H9 (cell line): ENCODE measurements at regions not wholly inside any gene's neighbourhood (a gene's known extent, or its start where the extent isn't known, plus 50 kb on each side); places are given as distances from the start of the nearest gene placed in this dataset.

Experiments
- DNase-seq: peaks from one replicate; pipeline ENCODE4 v3.0.0-alpha.2; 2017
- H2AFZ ChIP-seq: one replicate; pipeline ENCODE4 v1.6.1; 2013; ENCODE audit warnings: mild to moderate bottlenecking, low read length, control low read depth, moderate library complexity
- H2AK5ac ChIP-seq: 2 replicates; pipeline ENCODE4 v1.6.1; 2013; ENCODE audit warnings: low read length, control low read depth, mixed read lengths; ENCODE audit not compliant: insufficient read length
- H2BK120ac ChIP-seq: one replicate; pipeline ENCODE4 v1.6.1; 2013; ENCODE audit warnings: low read depth, mild to moderate bottlenecking, low read length, control low read depth, inconsistent platforms; ENCODE audit not compliant: poor library complexity, severe bottlenecking
- H2BK12ac ChIP-seq: 2 replicates; pipeline ENCODE4 v1.6.1; 2013; ENCODE audit warnings: low read length, control low read depth, mixed read lengths, low read depth; ENCODE audit not compliant: insufficient read length
- H2BK15ac ChIP-seq: 2 replicates; pipeline ENCODE4 v1.6.1; 2013; ENCODE audit warnings: low read depth, low read length, control low read depth
- H2BK20ac ChIP-seq: one replicate; pipeline ENCODE4 v1.6.1; 2013; ENCODE audit warnings: low read depth, mild to moderate bottlenecking, low read length, control low read depth, inconsistent platforms; ENCODE audit not compliant: poor library complexity, severe bottlenecking
- H2BK5ac ChIP-seq: 2 replicates; pipeline ENCODE4 v1.6.1; 2013; ENCODE audit warnings: low read length, control low read depth, mixed read lengths; ENCODE audit not compliant: insufficient read length
- H3K14ac ChIP-seq: 2 replicates; pipeline ENCODE4 v1.6.1; 2013; ENCODE audit warnings: low read length, control low read depth; ENCODE audit not compliant: insufficient read depth
- H3K18ac ChIP-seq: 2 replicates; pipeline ENCODE4 v1.6.1; 2013; ENCODE audit warnings: low read depth, mild to moderate bottlenecking, mixed read lengths, low read length, control low read depth; ENCODE audit not compliant: insufficient read length
- H3K23ac ChIP-seq: 2 replicates; pipeline ENCODE4 v1.6.1; 2013; ENCODE audit warnings: low read length, control low read depth, mixed read lengths, low read depth; ENCODE audit not compliant: insufficient read length
- H3K23me2 ChIP-seq: 2 replicates; pipeline ENCODE4 v1.6.1; 2013; ENCODE audit warnings: low read depth, mild to moderate bottlenecking, mixed read lengths, low read length, control low read depth; ENCODE audit not compliant: insufficient read length, poor library complexity, severe bottlenecking
- H3K27ac ChIP-seq: 2 replicates; pipeline ENCODE4 v1.5.1; 2013; ENCODE audit warnings: low read length, control low read depth, mixed read lengths, low read depth; ENCODE audit not compliant: insufficient read length
- H3K27me3 ChIP-seq: 2 replicates; pipeline ENCODE4 v1.6.1; 2013; ENCODE audit warnings: low read length, control low read depth, inconsistent platforms; ENCODE audit not compliant: insufficient read depth
- H3K4ac ChIP-seq: 2 replicates; pipeline ENCODE4 v1.6.1; 2013; ENCODE audit warnings: low read depth, mild to moderate bottlenecking, control low read depth, inconsistent platforms, low read length, moderate library complexity
- H3K4me1 ChIP-seq: 2 replicates; pipeline ENCODE4 v1.6.1; 2013; ENCODE audit warnings: low read length, control low read depth, inconsistent platforms; ENCODE audit not compliant: insufficient read depth
- H3K4me2 ChIP-seq: 2 replicates; pipeline ENCODE4 v1.6.1; 2013; ENCODE audit warnings: low read length, control low read depth, mixed read lengths; ENCODE audit not compliant: insufficient read length, insufficient read depth
- H3K56ac ChIP-seq: 2 replicates; pipeline ENCODE4 v1.6.1; 2013; ENCODE audit warnings: low read depth, mild to moderate bottlenecking, mixed read lengths, low read length, control low read depth; ENCODE audit not compliant: insufficient read length
- H3K79me1 ChIP-seq: 2 replicates; pipeline ENCODE4 v1.6.1; 2013; ENCODE audit warnings: low read depth, mild to moderate bottlenecking, moderate library complexity, low read length, control low read depth, inconsistent platforms; ENCODE audit not compliant: insufficient read depth, poor library complexity, severe bottlenecking
- H3K79me2 ChIP-seq: 2 replicates; pipeline ENCODE4 v1.6.1; 2013; ENCODE audit warnings: low read length, control low read depth, inconsistent platforms; ENCODE audit not compliant: insufficient read depth
- H3K9ac ChIP-seq: 2 replicates; pipeline ENCODE4 v1.6.1; 2013; ENCODE audit warnings: low read length, control low read depth, mixed read lengths; ENCODE audit not compliant: insufficient read length; ENCODE audit errors: extremely low read depth
- H3K9me3 ChIP-seq: one replicate; pipeline ENCODE4 v1.6.1; 2013; ENCODE audit warnings: low read depth, low read length, inconsistent platforms; ENCODE audit not compliant: control insufficient read depth
- H3T11ph ChIP-seq: one replicate; pipeline ENCODE4 v1.6.1; 2013; ENCODE audit warnings: mild to moderate bottlenecking, low read length, control low read depth, inconsistent platforms
- H4K20me1 ChIP-seq: one replicate; pipeline ENCODE4 v1.6.1; 2013; ENCODE audit not compliant: control insufficient read depth, insufficient read length, insufficient read depth
- H4K5ac ChIP-seq: 2 replicates; pipeline ENCODE4 v1.6.1; 2013; ENCODE audit warnings: low read depth, mild to moderate bottlenecking, mixed read lengths, low read length, control low read depth; ENCODE audit not compliant: insufficient read length
- H4K8ac ChIP-seq: replicated peaks from 2 replicates; pipeline ENCODE4 v1.6.1; 2013; ENCODE audit warnings: low read length, control low read depth, mixed read lengths, low read depth; ENCODE audit not compliant: insufficient read length
- H4K91ac ChIP-seq: 2 replicates; pipeline ENCODE4 v1.6.1; 2013; ENCODE audit warnings: low read depth, mild to moderate bottlenecking, moderate library complexity, mixed read lengths, low read length, control low read depth; ENCODE audit not compliant: insufficient read length
- H3K27ac Mint-ChIP-seq, 3 experiments: 2 replicates in 2 of 3; 3 replicates in 1 of 3; pipeline ENCODE4 v1.8.0; 2020 to 2021; ENCODE audit warnings: mixed read lengths in 3 of 3, mild to moderate bottlenecking in 1 of 3, moderate library complexity in 1 of 3
- H3K27me3 Mint-ChIP-seq: 2 replicates; pipeline ENCODE4 v1.8.0; 2021; ENCODE audit warnings: low read depth, mild to moderate bottlenecking, moderate library complexity, mixed read lengths
- H3K36me3 Mint-ChIP-seq, 3 experiments: 2 replicates in 2 of 3; 3 replicates in 1 of 3; pipeline ENCODE4 v1.8.0; 2020 to 2021; ENCODE audit warnings: low read depth in 3 of 3, mixed read lengths in 3 of 3; ENCODE audit not compliant: insufficient read depth in 1 of 3
- H3K4me1 Mint-ChIP-seq, 2 experiments: 2 replicates each; pipeline ENCODE4 v1.8.0; 2020; ENCODE audit warnings: mixed read lengths in 2 of 2
- H3K4me3 Mint-ChIP-seq, 2 experiments: 2 replicates in 1 of 2; 3 replicates in 1 of 2; pipeline ENCODE4 v1.8.0; 2020 to 2021; ENCODE audit warnings: mild to moderate bottlenecking in 2 of 2, mixed read lengths in 2 of 2, moderate library complexity in 1 of 2
- H3K9me3 Mint-ChIP-seq, 2 experiments: 2 replicates in 1 of 2; 3 replicates in 1 of 2; pipeline ENCODE4 v1.8.0; 2020; ENCODE audit warnings: mild to moderate bottlenecking in 2 of 2, mixed read lengths in 2 of 2, moderate library complexity in 1 of 2
- CTCF ChIP-seq: fragments of 200-600 bp; sonication (generic); conservative IDR thresholded peaks from 3 replicates; pipeline ENCODE4 v1.8.0; 2021; ENCODE audit warnings: antibody characterized with exemption, mild to moderate bottlenecking
- WGBS: extraction: QIAGEN DNeasy Blood & Tissue Kit; methylation state at CpG from one replicate; pipeline ENCODE4 v1.1.7; 2013; ENCODE audit warnings: missing lambda C conversion rate, low lambda C conversion rate, mixed read lengths; ENCODE audit not compliant: insufficient read length; ENCODE audit errors: extremely low coverage; 5-methylcytosine and 5-hydroxymethylcytosine counted together

- H3K27ac ChIP-seq = no peak overlapping the region
- no peak overlapping the region for H2AK5ac ChIP-seq
- Mint-ChIP-seq H3K9me3 (peaks cover 0 to 2% of the 10 kb centered on the region in 2 experiments; a peak in 2 of 5 replicates), H3K4me3 (no peak overlapping the region), H3K27me3 (no peaks in the 10 kb centered on the region), H3K4me1 (peaks cover 0 to 14% of the 10 kb centered on the region in 2 experiments; a peak in 3 of 4 replicates), H3K27ac (peak overlapping the region in 1 of 3 experiments; percentile 74; a peak in 2 of 7 replicates), H3K36me3 (no peaks in the 10 kb centered on the region)
- no peak overlapping the region for H2BK120ac ChIP-seq
- H3K4me2 ChIP-seq = no peak overlapping the region
- H3K79me2 ChIP-seq = no peaks in the 10 kb centered on the region
- no peak overlapping the region for H4K8ac ChIP-seq
- H3K18ac ChIP-seq = no peak overlapping the region
- H3T11ph ChIP-seq = no peak overlapping the region
- no peak overlapping the region for H3K56ac ChIP-seq
- no peak overlapping the region for H2BK12ac ChIP-seq
- H3K14ac ChIP-seq = no peak overlapping the region
- peak; percentile 31 for DNase-seq
- H3K27me3 ChIP-seq = no peaks in the 10 kb centered on the region
- no peaks in the 10 kb centered on the region for H3K79me1 ChIP-seq
- H3K4me1 ChIP-seq = no peaks in the 10 kb centered on the region
- no peak for TF ChIP-seq CTCF
- H4K20me1 ChIP-seq = no peaks in the 10 kb centered on the region
- no peak overlapping the region for H2BK5ac ChIP-seq
- no peaks in the 10 kb centered on the region for H3K23me2 ChIP-seq
- no peak overlapping the region for H3K9ac ChIP-seq
- H4K91ac ChIP-seq = no peak overlapping the region
- no peak overlapping the region for H4K5ac ChIP-seq
- no peak overlapping the region for H3K4ac ChIP-seq
- no peak overlapping the region for H2AFZ ChIP-seq
- no peak overlapping the region for H3K23ac ChIP-seq
- H2BK20ac ChIP-seq = no peak overlapping the region
- no peaks in the 10 kb centered on the region for H3K9me3 ChIP-seq
- WGBS = no CpG with 5 or more reads among the region's 3 CpGs
- H2BK15ac ChIP-seq = no peak overlapping the region
These were observed 71.4 kb upstream of the ZNF438 start for GRCh38 chr10:31103112-31103511.
